Mammary epithelial cell (primary cell): ENCODE measurements at regions not wholly inside any gene's neighbourhood (a gene's known extent, or its start where the extent isn't known, plus 50 kb on each side); places are given as distances from the start of the nearest gene placed in this dataset.

Experiments used
- CTCF ChIP-seq, 2 donors: IDR thresholded peaks in 1 of 2; conservative IDR thresholded peaks in 1 of 2; 2 replicates each; pipeline ENCODE4 v1.5.1; 2011 to 2012; ENCODE audit warnings: inconsistent platforms in 2 of 2, low read length in 2 of 2, mild to moderate bottlenecking in 2 of 2, control low read depth in 1 of 2, low read depth in 1 of 2; ENCODE audit not compliant: insufficient read depth in 1 of 2; ENCODE audit errors: extremely low read depth in 1 of 2
- EZH2 ChIP-seq: IDR thresholded peaks from 2 replicates; pipeline ENCODE4 v1.6.1; 2012; ENCODE audit warnings: low read length, inconsistent platforms, borderline replicate concordance

GRCh38 chr9:7935681-7936080 lies 136.1 kb upstream of the DMAC1 start:
- TF ChIP-seq CTCF (conservative IDR thresholded peaks at IDR 0.05 in 1 of 2, IDR thresholded peaks at IDR 0.05 in 1 of 2; ENCODE audit: extremely low read depth in 1 of 2, insufficient read depth in 1 of 2, low read depth in 1 of 2, low read length in 2 of 2) (no peak), EZH2 (no peak)
